ENCODE measurements at regions not wholly inside any gene's neighbourhood (a gene's known extent, or its start where the extent isn't known, plus 50 kb on each side); places are given as distances from the start of the nearest gene placed in this dataset.

DNA sequence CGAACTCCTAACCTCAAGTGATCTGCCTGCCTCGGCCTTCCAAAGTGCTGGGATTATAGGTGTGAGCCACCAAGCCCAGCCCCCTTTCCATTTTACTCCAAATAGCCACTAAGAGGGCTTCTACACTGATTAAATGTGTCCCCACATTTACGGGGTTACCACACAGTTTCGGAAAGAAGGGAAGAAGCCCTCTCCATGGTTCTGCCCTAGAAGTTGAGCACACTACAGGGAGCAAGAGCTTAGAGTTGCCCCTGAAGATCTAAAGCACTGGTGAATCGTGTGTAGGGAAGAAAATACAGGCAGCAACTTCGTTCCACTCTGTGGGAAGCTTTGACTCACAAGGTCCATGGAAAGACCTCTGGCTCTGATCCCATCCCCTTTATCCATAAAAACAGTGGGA, 133.0 kb upstream of the PRKCQ start:
- no peak for TF ChIP-seq RELA (CRISPR knock-in tag; IDR thresholded peaks at IDR 0.05; ENCODE audit: borderline replicate concordance)
- TF ChIP-seq, protein P1, sequence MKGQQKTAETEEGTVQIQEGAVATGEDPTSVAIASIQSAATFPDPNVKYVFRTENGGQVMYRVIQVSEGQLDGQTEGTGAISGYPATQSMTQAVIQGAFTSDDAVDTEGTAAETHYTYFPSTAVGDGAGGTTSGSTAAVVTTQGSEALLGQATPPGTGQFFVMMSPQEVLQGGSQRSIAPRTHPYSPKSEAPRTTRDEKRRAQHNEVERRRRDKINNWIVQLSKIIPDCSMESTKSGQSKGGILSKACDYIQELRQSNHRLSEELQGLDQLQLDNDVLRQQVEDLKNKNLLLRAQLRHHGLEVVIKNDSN (CRISPR knock-in tag; IDR thresholded peaks at IDR 0.05): no peak
- TF ChIP-seq GABPB1 (CRISPR knock-in tag; IDR thresholded peaks at IDR 0.05): no peak
- TF ChIP-seq CTCF (IDR thresholded peaks at IDR 0.05): no peak
- TF ChIP-seq ZNF317 (CRISPR knock-in tag; IDR thresholded peaks at IDR 0.05; ENCODE audit: borderline replicate concordance, low read depth): no peak
- TF ChIP-seq, protein P2, sequence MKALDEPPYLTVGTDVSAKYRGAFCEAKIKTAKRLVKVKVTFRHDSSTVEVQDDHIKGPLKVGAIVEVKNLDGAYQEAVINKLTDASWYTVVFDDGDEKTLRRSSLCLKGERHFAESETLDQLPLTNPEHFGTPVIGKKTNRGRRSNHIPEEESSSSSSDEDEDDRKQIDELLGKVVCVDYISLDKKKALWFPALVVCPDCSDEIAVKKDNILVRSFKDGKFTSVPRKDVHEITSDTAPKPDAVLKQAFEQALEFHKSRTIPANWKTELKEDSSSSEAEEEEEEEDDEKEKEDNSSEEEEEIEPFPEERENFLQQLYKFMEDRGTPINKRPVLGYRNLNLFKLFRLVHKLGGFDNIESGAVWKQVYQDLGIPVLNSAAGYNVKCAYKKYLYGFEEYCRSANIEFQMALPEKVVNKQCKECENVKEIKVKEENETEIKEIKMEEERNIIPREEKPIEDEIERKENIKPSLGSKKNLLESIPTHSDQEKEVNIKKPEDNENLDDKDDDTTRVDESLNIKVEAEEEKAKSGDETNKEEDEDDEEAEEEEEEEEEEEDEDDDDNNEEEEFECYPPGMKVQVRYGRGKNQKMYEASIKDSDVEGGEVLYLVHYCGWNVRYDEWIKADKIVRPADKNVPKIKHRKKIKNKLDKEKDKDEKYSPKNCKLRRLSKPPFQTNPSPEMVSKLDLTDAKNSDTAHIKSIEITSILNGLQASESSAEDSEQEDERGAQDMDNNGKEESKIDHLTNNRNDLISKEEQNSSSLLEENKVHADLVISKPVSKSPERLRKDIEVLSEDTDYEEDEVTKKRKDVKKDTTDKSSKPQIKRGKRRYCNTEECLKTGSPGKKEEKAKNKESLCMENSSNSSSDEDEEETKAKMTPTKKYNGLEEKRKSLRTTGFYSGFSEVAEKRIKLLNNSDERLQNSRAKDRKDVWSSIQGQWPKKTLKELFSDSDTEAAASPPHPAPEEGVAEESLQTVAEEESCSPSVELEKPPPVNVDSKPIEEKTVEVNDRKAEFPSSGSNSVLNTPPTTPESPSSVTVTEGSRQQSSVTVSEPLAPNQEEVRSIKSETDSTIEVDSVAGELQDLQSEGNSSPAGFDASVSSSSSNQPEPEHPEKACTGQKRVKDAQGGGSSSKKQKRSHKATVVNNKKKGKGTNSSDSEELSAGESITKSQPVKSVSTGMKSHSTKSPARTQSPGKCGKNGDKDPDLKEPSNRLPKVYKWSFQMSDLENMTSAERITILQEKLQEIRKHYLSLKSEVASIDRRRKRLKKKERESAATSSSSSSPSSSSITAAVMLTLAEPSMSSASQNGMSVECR (CRISPR knock-in tag; IDR thresholded peaks at IDR 0.05; ENCODE audit: borderline replicate concordance): no peak
- no peak for TF ChIP-seq MYBL2 (CRISPR knock-in tag; IDR thresholded peaks at IDR 0.05)
- TF ChIP-seq GTF2I (CRISPR knock-in tag; conservative IDR thresholded peaks at IDR 0.05): no peak
- no peak for TF ChIP-seq USF2 (CRISPR knock-in tag; IDR thresholded peaks at IDR 0.05)
